Activated T-cell treated with anti-CD3 and anti-CD28 coated beads, Interleukin-2, amount 50 U/mL, for 24 hours (primary cell): ENCODE measurements at regions not wholly inside any gene's neighbourhood (a gene's known extent, or its start where the extent isn't known, plus 50 kb on each side); places are given as distances from the start of the nearest gene placed in this dataset.
"Not testable (repeated sequence)": the region's sequence is repeated elsewhere in the genome, so short reads cannot be mapped to it uniquely, and the experiment has no call there.

Source experiments
- DNase-seq: peaks from one replicate; pipeline ENCODE4 v3.0.0-alpha.2; 2020
- H3K27ac Mint-ChIP-seq: 2 replicates; pipeline ENCODE4 v1.8.0; 2020; ENCODE audit warnings: mild to moderate bottlenecking, mixed read lengths
- H3K27me3 Mint-ChIP-seq: 2 replicates; pipeline ENCODE4 v1.8.0; 2020; ENCODE audit warnings: mixed read lengths
- H3K36me3 Mint-ChIP-seq: 2 replicates; pipeline ENCODE4 v1.8.0; 2020; ENCODE audit warnings: low read depth, mixed read lengths
- H3K4me1 Mint-ChIP-seq: 2 replicates; pipeline ENCODE4 v1.8.0; 2020; ENCODE audit warnings: low read depth, mixed read lengths
- H3K4me3 Mint-ChIP-seq: 2 replicates; pipeline ENCODE4 v1.8.0; 2020; ENCODE audit warnings: mild to moderate bottlenecking, moderate library complexity, mixed read lengths
- H3K9me3 Mint-ChIP-seq: 2 replicates; pipeline ENCODE4 v1.8.0; 2020; ENCODE audit warnings: mixed read lengths

DNA sequence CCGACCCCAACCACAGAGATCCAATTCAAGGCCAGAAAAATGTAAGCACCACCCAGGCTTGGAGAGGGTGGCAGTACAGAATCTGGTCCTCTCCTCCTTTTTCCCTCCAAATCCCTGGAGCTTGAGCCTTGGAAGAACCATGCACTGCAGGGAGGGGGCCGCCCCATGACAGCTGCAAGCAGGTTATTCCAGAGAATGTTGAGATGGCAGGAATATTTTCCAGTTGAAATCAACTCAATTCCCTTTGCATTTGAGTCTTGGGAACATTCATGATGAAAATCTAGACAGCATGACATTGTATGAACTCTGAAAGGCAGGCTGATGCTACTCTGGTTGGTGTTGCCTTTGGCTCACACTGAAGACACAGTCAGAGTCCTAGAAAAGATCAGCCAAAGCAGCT, 386.6 kb upstream of the FGF16 start:
- Mint-ChIP-seq H3K27ac (no peak overlapping the region), H3K27me3 (peaks cover 9% of the 10 kb centered on the region), H3K4me1 (peaks cover 2% of the 10 kb centered on the region), H3K36me3 (no peaks in the 10 kb centered on the region), H3K4me3 (no peak overlapping the region), H3K9me3 (no peaks in the 10 kb centered on the region)
- DNase-seq = no peak

- H3K36me3 Mint-ChIP-seq = no peaks in the 10 kb centered on the region
- H3K9me3 Mint-ChIP-seq = no peaks in the 10 kb centered on the region
- H3K27me3 Mint-ChIP-seq = peaks cover 11% of the 10 kb centered on the region
- no peak overlapping the region for H3K4me3 Mint-ChIP-seq
- no peak for DNase-seq
- H3K27ac Mint-ChIP-seq = no peak overlapping the region
- H3K4me1 Mint-ChIP-seq = peaks cover 2% of the 10 kb centered on the region
Measured at GRCh38 chrX:77061022-77061421, 386.2 kb upstream of the FGF16 start.

- Mint-ChIP-seq H3K9me3 (no peaks in the 10 kb centered on the region), H3K27me3 (peaks cover 12% of the 10 kb centered on the region), H3K36me3 (no peaks in the 10 kb centered on the region), H3K4me1 (peaks cover 2% of the 10 kb centered on the region), H3K4me3 (no peak overlapping the region), H3K27ac (no peak overlapping the region)
- no peak for DNase-seq
Measured at GRCh38 chrX:77061545-77061944, 385.6 kb upstream of the FGF16 start.

GRCh38 chrX:77065896-77066295, 381.3 kb upstream of the FGF16 start:
- peaks cover 22% of the 10 kb centered on the region for H3K27me3 Mint-ChIP-seq
- H3K9me3 Mint-ChIP-seq = no peaks in the 10 kb centered on the region
- H3K4me1 Mint-ChIP-seq = peaks cover 6% of the 10 kb centered on the region
- no peak overlapping the region for H3K4me3 Mint-ChIP-seq
- no peaks in the 10 kb centered on the region for H3K36me3 Mint-ChIP-seq
- no peak overlapping the region for H3K27ac Mint-ChIP-seq
- no peak for DNase-seq

- H3K9me3 Mint-ChIP-seq = no peaks in the 10 kb centered on the region
- no peaks in the 10 kb centered on the region for H3K36me3 Mint-ChIP-seq
- peaks cover 37% of the 10 kb centered on the region for H3K27me3 Mint-ChIP-seq
- no peak for DNase-seq
- H3K4me1 Mint-ChIP-seq = peaks cover 5% of the 10 kb centered on the region
- H3K27ac Mint-ChIP-seq = no peak overlapping the region
- H3K4me3 Mint-ChIP-seq = no peak overlapping the region
Measured at GRCh38 chrX:77070202-77070918, 376.8 kb upstream of the FGF16 start.

DNA sequence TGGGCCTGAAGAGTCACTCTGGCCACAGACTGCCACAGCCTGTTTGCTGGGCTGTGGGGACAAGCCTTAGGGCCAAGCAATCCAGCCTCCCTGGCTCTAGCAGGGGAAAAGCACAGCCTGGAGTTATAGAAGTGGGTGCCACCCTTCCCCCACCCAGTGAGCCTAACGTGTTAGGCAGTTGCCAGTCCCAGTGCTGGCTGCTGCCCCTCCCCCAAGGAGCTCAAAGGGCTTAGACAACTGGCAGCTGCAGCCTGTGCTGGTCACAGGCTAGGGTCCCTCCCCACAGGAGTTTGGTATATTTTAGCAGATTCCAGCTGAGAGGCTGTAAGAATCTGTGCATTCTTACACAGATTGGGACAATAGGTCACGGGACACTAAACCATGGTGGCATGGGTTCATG, 370.3 kb upstream of the FGF16 start:
- H3K27ac Mint-ChIP-seq = no peak overlapping the region
- H3K27me3 Mint-ChIP-seq = peaks cover 51% of the 10 kb centered on the region

GRCh38 chrX:77081237-77081636, 366.0 kb upstream of the FGF16 start:
- H3K9me3 Mint-ChIP-seq = peaks cover 24% of the 10 kb centered on the region
- not testable (repeated sequence) for H3K4me3 Mint-ChIP-seq, DNase-seq, H3K27ac Mint-ChIP-seq, H3K36me3 Mint-ChIP-seq, H3K4me1 Mint-ChIP-seq
- peaks cover 49% of the 10 kb centered on the region for H3K27me3 Mint-ChIP-seq

More for the DNA sequence above, 370.3 kb upstream of the FGF16 start:
- H3K9me3 Mint-ChIP-seq = peaks cover 19% of the 10 kb centered on the region
- DNase-seq = no peak
- no peaks in the 10 kb centered on the region for H3K4me1 Mint-ChIP-seq
- no peaks in the 10 kb centered on the region for H3K36me3 Mint-ChIP-seq
- H3K4me3 Mint-ChIP-seq = no peak overlapping the region

- no peak overlapping the region for H3K27ac Mint-ChIP-seq
- H3K9me3 Mint-ChIP-seq = peaks cover 19% of the 10 kb centered on the region
- peaks cover 50% of the 10 kb centered on the region for H3K27me3 Mint-ChIP-seq
- H3K4me1 Mint-ChIP-seq = no peaks in the 10 kb centered on the region
- no peak overlapping the region for H3K4me3 Mint-ChIP-seq
- no peaks in the 10 kb centered on the region for H3K36me3 Mint-ChIP-seq
- no peak for DNase-seq
Measured at GRCh38 chrX:77085372-77085771, 361.8 kb upstream of the FGF16 start.

DNA sequence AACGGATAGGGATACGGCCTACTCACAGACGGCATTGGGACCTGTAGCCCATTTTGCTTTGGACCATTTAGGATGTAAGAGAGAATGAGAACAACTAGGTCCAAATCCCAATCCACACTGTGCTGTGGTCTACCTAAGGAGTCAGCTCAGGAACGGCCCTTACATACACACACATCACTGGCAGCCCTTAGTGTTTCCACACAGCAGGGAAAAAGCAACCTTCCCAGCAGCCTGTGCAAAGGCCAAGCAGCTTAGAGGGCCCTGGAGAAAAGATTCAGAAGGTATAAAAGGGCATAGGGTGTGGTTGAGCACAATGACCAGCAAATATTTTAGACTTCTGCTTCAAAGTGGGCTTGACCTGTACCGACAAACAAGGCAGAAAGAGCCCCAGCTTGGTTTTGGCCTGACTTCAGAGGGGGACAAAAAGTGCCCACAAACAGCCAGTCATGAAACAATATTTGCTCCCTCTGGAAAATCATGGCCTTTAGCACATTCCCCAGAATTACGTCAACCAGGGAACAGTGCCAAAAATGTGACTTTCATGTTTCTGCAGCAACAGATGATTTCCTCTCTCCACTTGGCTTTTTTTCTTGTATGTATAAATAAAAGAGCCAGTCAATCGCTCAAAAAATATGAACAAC, 359.5 kb upstream of the FGF16 start:
- Mint-ChIP-seq H3K27ac (no peak overlapping the region), H3K4me3 (no peak overlapping the region), H3K27me3 (peaks cover 59% of the 10 kb centered on the region), H3K36me3 (no peaks in the 10 kb centered on the region), H3K4me1 (no peaks in the 10 kb centered on the region), H3K9me3 (no peaks in the 10 kb centered on the region)
- no peak for DNase-seq

GRCh38 chrX:77088233-77088632, 359.0 kb upstream of the FGF16 start:
- no peak overlapping the region for H3K4me3 Mint-ChIP-seq
- no peak for DNase-seq
- H3K27me3 Mint-ChIP-seq = peaks cover 59% of the 10 kb centered on the region

GRCh38 chrX:77114501-77114900, 332.7 kb upstream of the FGF16 start:
- H3K4me3 Mint-ChIP-seq = no peak overlapping the region
- peaks cover 31% of the 10 kb centered on the region for H3K27me3 Mint-ChIP-seq
- DNase-seq = no peak
- H3K36me3 Mint-ChIP-seq = no peaks in the 10 kb centered on the region
- no peaks in the 10 kb centered on the region for H3K9me3 Mint-ChIP-seq
- H3K4me1 Mint-ChIP-seq = no peaks in the 10 kb centered on the region
- H3K27ac Mint-ChIP-seq = no peak overlapping the region

More at GRCh38 chrX:77088233-77088632, 359.0 kb upstream of the FGF16 start:
- Mint-ChIP-seq H3K36me3 (no peaks in the 10 kb centered on the region), H3K4me1 (no peaks in the 10 kb centered on the region), H3K9me3 (no peaks in the 10 kb centered on the region), H3K27ac (no peak overlapping the region)

GRCh38 chrX:77118686-77119085, 328.5 kb upstream of the FGF16 start:
- H3K27ac Mint-ChIP-seq = no peak overlapping the region
- no peaks in the 10 kb centered on the region for H3K36me3 Mint-ChIP-seq
- H3K9me3 Mint-ChIP-seq = peaks cover 2% of the 10 kb centered on the region
- H3K27me3 Mint-ChIP-seq = peaks cover 40% of the 10 kb centered on the region
- H3K4me1 Mint-ChIP-seq = no peaks in the 10 kb centered on the region
- H3K4me3 Mint-ChIP-seq = no peak overlapping the region
- DNase-seq = no peak

- peaks cover 41% of the 10 kb centered on the region for H3K27me3 Mint-ChIP-seq
- H3K4me1 Mint-ChIP-seq = no peaks in the 10 kb centered on the region
- DNase-seq = no peak
- H3K4me3 Mint-ChIP-seq = no peak overlapping the region
- H3K9me3 Mint-ChIP-seq = peaks cover 3% of the 10 kb centered on the region
- H3K36me3 Mint-ChIP-seq = no peaks in the 10 kb centered on the region
- no peak overlapping the region for H3K27ac Mint-ChIP-seq
Measured at GRCh38 chrX:77119706-77120105, 327.5 kb upstream of the FGF16 start.

- DNase-seq, H3K27ac Mint-ChIP-seq, H3K4me1 Mint-ChIP-seq, H3K4me3 Mint-ChIP-seq, H3K36me3 Mint-ChIP-seq, H3K9me3 Mint-ChIP-seq: not testable (repeated sequence)
- H3K27me3 Mint-ChIP-seq = peaks cover 33% of the 10 kb centered on the region
Measured at GRCh38 chrX:77123917-77124316, 323.3 kb upstream of the FGF16 start.

GRCh38 chrX:77127571-77127970, 319.6 kb upstream of the FGF16 start:
- not testable (repeated sequence) for H3K36me3 Mint-ChIP-seq, H3K4me1 Mint-ChIP-seq, H3K9me3 Mint-ChIP-seq, H3K27ac Mint-ChIP-seq, DNase-seq, H3K4me3 Mint-ChIP-seq
- H3K27me3 Mint-ChIP-seq = peaks cover 20% of the 10 kb centered on the region
